ENCODE measurements at regions not wholly inside any gene's neighbourhood (a gene's known extent, or its start where the extent isn't known, plus 50 kb on each side); places are given as distances from the start of the nearest gene placed in this dataset.

GRCh38 chr1:243980071-243980470 lies 71.0 kb upstream of the ZBTB18 start:
- TF ChIP-seq CTCF (IDR thresholded peaks at IDR 0.05; ENCODE audit: insufficient read depth, low read length) (no peak), POLR2AphosphoS5 (IDR thresholded peaks at IDR 0.05; ENCODE audit: low read depth) (no peak), REST (IDR thresholded peaks at IDR 0.05; ENCODE audit: insufficient replicate concordance, low read depth) (no peak), GABPA (IDR thresholded peaks at IDR 0.05; ENCODE audit: low read depth) (no peak), SPI1 (IDR thresholded peaks at IDR 0.05; ENCODE audit: borderline replicate concordance, low read depth) (no peak)

All from HL-60 (cell line).